IPS-20b (cell line): ENCODE measurements at regions not wholly inside any gene's neighbourhood (a gene's known extent, or its start where the extent isn't known, plus 50 kb on each side); places are given as distances from the start of the nearest gene placed in this dataset.

Experiments
- H3K27ac ChIP-seq: one replicate; pipeline ENCODE4 v1.5.1; 2013; ENCODE audit warnings: low read length
- H3K27me3 ChIP-seq: 2 replicates; pipeline ENCODE4 v1.6.1; 2013; ENCODE audit warnings: mild to moderate bottlenecking, low read length, inconsistent platforms; ENCODE audit not compliant: insufficient read depth
- H3K36me3 ChIP-seq: 2 replicates; pipeline ENCODE4 v1.6.1; 2013; ENCODE audit warnings: low read depth, mild to moderate bottlenecking, inconsistent platforms, low read length, moderate library complexity; ENCODE audit not compliant: insufficient read depth
- H3K4me1 ChIP-seq: 2 replicates; pipeline ENCODE4 v1.6.1; 2013; ENCODE audit warnings: mild to moderate bottlenecking, control low read depth, inconsistent platforms, low read length, moderate library complexity; ENCODE audit not compliant: insufficient read depth
- H3K4me3 ChIP-seq: 2 replicates; pipeline ENCODE4 v1.5.1; 2013; ENCODE audit warnings: mild to moderate bottlenecking, low read length, inconsistent platforms
- H3K9ac ChIP-seq: 2 replicates; pipeline ENCODE4 v1.6.1; 2013; ENCODE audit warnings: low read depth, mild to moderate bottlenecking, inconsistent platforms, low read length, moderate library complexity
- H3K9me3 ChIP-seq: 2 replicates; pipeline ENCODE4 v1.6.1; 2013; ENCODE audit warnings: mild to moderate bottlenecking, low read depth, low read length, inconsistent platforms; ENCODE audit not compliant: insufficient read depth

GRCh38 chr3:99348451-99348850, 289.9 kb upstream of the COL8A1 start:
- no peaks in the 10 kb centered on the region for H3K36me3 ChIP-seq
- H3K4me1 ChIP-seq, result no peaks in the 10 kb centered on the region
- H3K4me3 ChIP-seq, result no peak overlapping the region
- no peak overlapping the region for H3K27ac ChIP-seq
- no peak overlapping the region for H3K9ac ChIP-seq
- H3K27me3 ChIP-seq, result no peaks in the 10 kb centered on the region
- no peaks in the 10 kb centered on the region for H3K9me3 ChIP-seq

- Histone ChIP-seq H3K27me3 (no peaks in the 10 kb centered on the region), H3K9me3 (no peaks in the 10 kb centered on the region), H3K36me3 (no peaks in the 10 kb centered on the region), H3K9ac (no peak overlapping the region), H3K27ac (no peak overlapping the region), H3K4me3 (no peak overlapping the region), H3K4me1 (no peaks in the 10 kb centered on the region)
These were observed 294.2 kb upstream of the COL8A1 start for GRCh38 chr3:99344216-99344615.

GRCh38 chr3:99342383-99342782, 296.0 kb upstream of the COL8A1 start:
- Histone ChIP-seq H3K36me3 (no peaks in the 10 kb centered on the region), H3K27ac (no peak overlapping the region), H3K4me3 (no peak overlapping the region), H3K9me3 (no peaks in the 10 kb centered on the region), H3K9ac (no peak overlapping the region), H3K27me3 (no peaks in the 10 kb centered on the region), H3K4me1 (no peaks in the 10 kb centered on the region)

GRCh38 chr3:99339222-99339621, 299.2 kb upstream of the COL8A1 start:
- Histone ChIP-seq H3K9ac (no peak overlapping the region), H3K9me3 (no peaks in the 10 kb centered on the region), H3K36me3 (no peaks in the 10 kb centered on the region), H3K27me3 (no peaks in the 10 kb centered on the region), H3K27ac (no peak overlapping the region), H3K4me1 (no peaks in the 10 kb centered on the region), H3K4me3 (no peak overlapping the region)

GRCh38 chr3:99332718-99333117, 305.7 kb upstream of the COL8A1 start:
- Histone ChIP-seq H3K9ac (no peak overlapping the region), H3K4me1 (no peaks in the 10 kb centered on the region), H3K9me3 (no peaks in the 10 kb centered on the region), H3K36me3 (no peaks in the 10 kb centered on the region), H3K27me3 (no peaks in the 10 kb centered on the region), H3K27ac (no peak overlapping the region), H3K4me3 (no peak overlapping the region)

- no peaks in the 10 kb centered on the region for H3K36me3 ChIP-seq
- H3K9me3 ChIP-seq, result no peaks in the 10 kb centered on the region
- H3K4me1 ChIP-seq, result no peaks in the 10 kb centered on the region
- no peaks in the 10 kb centered on the region for H3K27me3 ChIP-seq
- no peak overlapping the region for H3K4me3 ChIP-seq
- no peak overlapping the region for H3K27ac ChIP-seq
- H3K9ac ChIP-seq, result no peak overlapping the region
These were observed 306.1 kb upstream of the COL8A1 start for GRCh38 chr3:99332276-99332675.

- Histone ChIP-seq H3K4me3 (no peak overlapping the region), H3K36me3 (no peaks in the 10 kb centered on the region), H3K9ac (no peak overlapping the region), H3K27me3 (no peaks in the 10 kb centered on the region), H3K4me1 (no peaks in the 10 kb centered on the region), H3K9me3 (no peaks in the 10 kb centered on the region), H3K27ac (no peak overlapping the region)
These were observed 307.4 kb upstream of the COL8A1 start for GRCh38 chr3:99330924-99331532.

- Histone ChIP-seq H3K4me3 (no peak overlapping the region), H3K27me3 (no peaks in the 10 kb centered on the region), H3K9me3 (no peaks in the 10 kb centered on the region), H3K36me3 (no peaks in the 10 kb centered on the region), H3K4me1 (no peaks in the 10 kb centered on the region), H3K27ac (no peak overlapping the region), H3K9ac (no peak overlapping the region)
These were observed 308.1 kb upstream of the COL8A1 start for GRCh38 chr3:99330281-99330680.

GRCh38 chr3:99325402-99325801, 313.0 kb upstream of the COL8A1 start:
- Histone ChIP-seq H3K9me3 (no peaks in the 10 kb centered on the region), H3K9ac (no peak overlapping the region), H3K27ac (no peak overlapping the region), H3K36me3 (no peaks in the 10 kb centered on the region), H3K4me3 (no peak overlapping the region), H3K4me1 (no peaks in the 10 kb centered on the region), H3K27me3 (no peaks in the 10 kb centered on the region)

GRCh38 chr3:99324636-99325203, 313.7 kb upstream of the COL8A1 start:
- H3K9me3 ChIP-seq, result no peaks in the 10 kb centered on the region
- H3K4me1 ChIP-seq, result no peaks in the 10 kb centered on the region
- H3K36me3 ChIP-seq, result no peaks in the 10 kb centered on the region
- H3K4me3 ChIP-seq, result no peak overlapping the region
- no peak overlapping the region for H3K9ac ChIP-seq
- H3K27ac ChIP-seq, result no peak overlapping the region
- no peaks in the 10 kb centered on the region for H3K27me3 ChIP-seq

GRCh38 chr3:99323940-99324339, 314.5 kb upstream of the COL8A1 start:
- H3K4me3 ChIP-seq, result no peak overlapping the region
- H3K27ac ChIP-seq, result no peak overlapping the region
- H3K9me3 ChIP-seq, result no peaks in the 10 kb centered on the region

GRCh38 chr3:99322551-99322950, 315.8 kb upstream of the COL8A1 start:
- no peaks in the 10 kb centered on the region for H3K36me3 ChIP-seq
- H3K4me1 ChIP-seq, result no peaks in the 10 kb centered on the region
- no peaks in the 10 kb centered on the region for H3K27me3 ChIP-seq
- H3K27ac ChIP-seq, result no peak overlapping the region
- H3K9ac ChIP-seq, result no peak overlapping the region
- no peaks in the 10 kb centered on the region for H3K9me3 ChIP-seq
- H3K4me3 ChIP-seq, result no peak overlapping the region

More at GRCh38 chr3:99323940-99324339, 314.5 kb upstream of the COL8A1 start:
- Histone ChIP-seq H3K4me1 (no peaks in the 10 kb centered on the region), H3K36me3 (no peaks in the 10 kb centered on the region), H3K9ac (no peak overlapping the region), H3K27me3 (no peaks in the 10 kb centered on the region)
